VCaP (cell line): ENCODE measurements at regions not wholly inside any gene's neighbourhood (a gene's known extent, or its start where the extent isn't known, plus 50 kb on each side); places are given as distances from the start of the nearest gene placed in this dataset.

Source experiments
- H3K27ac ChIP-seq: fragments of 450-650 bp; 2 replicates; pipeline ENCODE4 v1.5.1; 2017
- TF ChIP-seq, protein P1 (sequence below): fragments of 450-650 bp; conservative IDR thresholded peaks from 2 replicates; pipeline ENCODE4 v1.5.1; 2017; ENCODE audit warnings: mild to moderate bottlenecking, moderate library complexity

GRCh38 chr3:176872771-176873209, 324.5 kb downstream of the TBL1XR1 start:
- TF ChIP-seq, protein P1, sequence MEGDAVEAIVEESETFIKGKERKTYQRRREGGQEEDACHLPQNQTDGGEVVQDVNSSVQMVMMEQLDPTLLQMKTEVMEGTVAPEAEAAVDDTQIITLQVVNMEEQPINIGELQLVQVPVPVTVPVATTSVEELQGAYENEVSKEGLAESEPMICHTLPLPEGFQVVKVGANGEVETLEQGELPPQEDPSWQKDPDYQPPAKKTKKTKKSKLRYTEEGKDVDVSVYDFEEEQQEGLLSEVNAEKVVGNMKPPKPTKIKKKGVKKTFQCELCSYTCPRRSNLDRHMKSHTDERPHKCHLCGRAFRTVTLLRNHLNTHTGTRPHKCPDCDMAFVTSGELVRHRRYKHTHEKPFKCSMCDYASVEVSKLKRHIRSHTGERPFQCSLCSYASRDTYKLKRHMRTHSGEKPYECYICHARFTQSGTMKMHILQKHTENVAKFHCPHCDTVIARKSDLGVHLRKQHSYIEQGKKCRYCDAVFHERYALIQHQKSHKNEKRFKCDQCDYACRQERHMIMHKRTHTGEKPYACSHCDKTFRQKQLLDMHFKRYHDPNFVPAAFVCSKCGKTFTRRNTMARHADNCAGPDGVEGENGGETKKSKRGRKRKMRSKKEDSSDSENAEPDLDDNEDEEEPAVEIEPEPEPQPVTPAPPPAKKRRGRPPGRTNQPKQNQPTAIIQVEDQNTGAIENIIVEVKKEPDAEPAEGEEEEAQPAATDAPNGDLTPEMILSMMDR: peak; percentile 83
- no peak overlapping the region for H3K27ac ChIP-seq

- TF ChIP-seq, protein P1: no peak
- no peak overlapping the region for H3K27ac ChIP-seq
These were observed 326.8 kb downstream of the TBL1XR1 start for GRCh38 chr3:176870451-176870850.

DNA sequence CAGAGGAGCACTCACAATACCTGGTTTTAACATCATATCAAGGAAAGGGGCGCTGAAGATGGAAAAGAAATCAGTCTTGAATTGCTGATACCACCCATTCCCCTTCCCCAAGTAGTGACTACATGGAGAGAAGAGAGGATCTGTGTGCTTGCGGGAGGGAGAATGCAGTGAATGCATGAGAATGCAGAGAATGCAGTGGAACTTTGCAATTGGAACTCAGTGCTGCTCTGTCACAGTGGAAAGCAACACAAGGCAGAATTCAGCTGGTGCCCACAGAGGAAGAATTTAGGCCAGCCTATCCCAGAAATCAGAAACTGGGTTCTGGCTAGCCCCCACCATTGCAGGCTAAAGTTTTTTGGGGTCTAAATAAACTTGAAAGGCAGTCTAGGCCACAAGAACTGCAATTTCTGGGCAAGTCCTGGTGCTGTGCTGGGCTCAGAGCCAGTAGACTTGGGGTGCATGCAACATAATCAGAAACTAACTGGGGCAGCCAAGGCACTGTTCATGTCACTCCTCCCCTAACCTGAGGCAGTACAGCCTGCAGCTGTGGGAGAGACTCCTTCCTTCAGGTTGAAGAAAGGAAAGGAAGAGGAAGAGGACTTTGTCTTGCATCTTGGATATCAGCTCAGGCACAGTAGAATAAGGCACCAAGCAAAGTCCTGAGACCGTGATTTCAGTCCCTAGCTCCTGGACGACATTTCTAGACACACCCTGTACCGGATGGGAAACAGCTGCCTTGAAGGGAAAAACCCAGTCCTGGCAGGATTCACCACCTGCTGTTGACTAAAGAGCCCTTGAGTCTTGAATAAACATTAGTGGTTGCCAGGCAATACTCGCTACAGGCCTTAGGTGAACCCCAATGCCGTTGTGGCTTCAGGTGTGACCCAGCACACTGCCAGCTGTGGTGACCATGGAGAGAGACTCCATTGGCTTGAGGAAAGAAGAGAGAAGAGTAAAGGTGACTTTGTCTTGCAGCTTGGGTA, 329.3 kb downstream of the TBL1XR1 start:
- no peak overlapping the region for H3K27ac ChIP-seq
- TF ChIP-seq, protein P1: no peak

DNA sequence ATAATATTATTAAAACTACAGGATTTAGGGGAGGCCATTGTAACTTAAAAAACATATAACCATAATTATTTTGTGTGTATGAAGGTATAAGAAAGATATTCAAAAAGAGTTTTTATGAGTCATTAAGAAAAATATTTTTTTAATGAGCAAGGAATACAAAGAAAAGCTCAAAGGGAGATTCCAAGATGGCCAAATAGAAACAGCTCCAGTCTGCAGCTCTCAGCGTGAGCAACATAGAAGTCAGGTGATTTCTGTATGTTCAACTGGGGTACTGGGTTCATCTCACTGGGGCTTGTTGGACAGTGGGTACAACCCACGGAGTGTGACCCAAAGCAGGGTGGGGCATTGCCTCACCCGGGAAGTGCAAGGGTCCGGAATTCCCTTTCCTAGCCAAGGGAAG, 336.1 kb downstream of the TBL1XR1 start:
- TF ChIP-seq, protein P1: no peak
- H3K27ac ChIP-seq: no peak overlapping the region

DNA sequence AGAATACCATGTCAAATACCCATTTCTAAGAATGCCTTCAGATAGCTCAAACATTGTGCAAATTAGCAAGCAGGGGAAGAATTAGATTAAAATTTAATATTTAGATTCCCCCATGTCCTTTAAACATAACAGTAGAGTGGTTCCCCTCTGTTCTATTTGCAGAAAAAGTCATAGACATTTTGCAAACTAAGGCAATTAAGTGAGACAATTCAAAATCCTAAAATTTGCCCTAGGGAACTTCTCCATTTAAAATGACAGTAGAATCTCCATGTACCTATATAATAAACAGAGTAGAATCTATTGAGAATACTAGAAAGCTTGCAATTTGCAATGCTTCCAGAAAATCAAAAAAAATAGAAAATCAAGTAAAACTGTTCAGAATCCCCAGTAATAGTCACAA, 340.6 kb downstream of the TBL1XR1 start:
- no peak overlapping the region for H3K27ac ChIP-seq
- TF ChIP-seq, protein P1: no peak

- H3K27ac ChIP-seq: no peak overlapping the region; the same call in 1 of the 2 replicates
- TF ChIP-seq, protein P1: no peak
These were observed 341.3 kb downstream of the TBL1XR1 start for GRCh38 chr3:176855901-176856486.

DNA sequence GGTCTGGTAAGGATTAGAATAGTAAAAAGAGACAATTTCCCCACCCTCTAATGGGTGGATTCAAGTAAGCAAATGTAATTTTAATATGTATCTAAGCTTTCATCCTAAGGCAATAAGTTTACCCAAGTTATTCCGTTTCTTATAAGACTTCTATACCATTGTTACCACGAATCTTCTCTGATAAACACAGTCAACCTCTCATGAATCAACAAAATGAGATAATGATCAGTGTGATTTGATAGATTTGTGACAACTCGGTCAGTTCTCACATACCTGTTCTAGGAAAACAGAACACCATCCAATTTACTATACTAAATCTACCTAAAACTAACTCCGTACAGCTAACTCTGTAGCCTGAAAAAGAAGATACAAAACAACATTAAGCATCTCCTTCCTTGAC, 342.1 kb downstream of the TBL1XR1 start:
- TF ChIP-seq, protein P1: no peak
- no peak overlapping the region for H3K27ac ChIP-seq
